Activated naive CD8-positive, alpha-beta T cell treated with anti-CD3 and anti-CD28 coated beads for 36 hours (primary cell): ENCODE measurements at regions not wholly inside any gene's neighbourhood (a gene's known extent, or its start where the extent isn't known, plus 50 kb on each side); places are given as distances from the start of the nearest gene placed in this dataset.

ENCODE experiments used
- DNase-seq: peaks from one replicate; pipeline ENCODE4 v3.0.0; 2021
- H3K27ac Mint-ChIP-seq: one replicate; pipeline ENCODE4 v1.8.0; 2022; ENCODE audit warnings: mild to moderate bottlenecking, moderate library complexity, mixed read lengths
- H3K27me3 Mint-ChIP-seq: one replicate; pipeline ENCODE4 v1.8.0; 2022; ENCODE audit warnings: mild to moderate bottlenecking, mixed read lengths
- H3K36me3 Mint-ChIP-seq: one replicate; pipeline ENCODE4 v1.8.0; 2021; ENCODE audit warnings: mild to moderate bottlenecking, mixed read lengths
- H3K4me1 Mint-ChIP-seq: one replicate; pipeline ENCODE4 v1.8.0; 2021; ENCODE audit warnings: mixed read lengths
- H3K4me3 Mint-ChIP-seq: one replicate; pipeline ENCODE4 v1.8.0; 2022; ENCODE audit warnings: mild to moderate bottlenecking, moderate library complexity, mixed read lengths
- H3K9me3 Mint-ChIP-seq: one replicate; pipeline ENCODE4 v1.8.0; 2022; ENCODE audit warnings: mixed read lengths

DNA sequence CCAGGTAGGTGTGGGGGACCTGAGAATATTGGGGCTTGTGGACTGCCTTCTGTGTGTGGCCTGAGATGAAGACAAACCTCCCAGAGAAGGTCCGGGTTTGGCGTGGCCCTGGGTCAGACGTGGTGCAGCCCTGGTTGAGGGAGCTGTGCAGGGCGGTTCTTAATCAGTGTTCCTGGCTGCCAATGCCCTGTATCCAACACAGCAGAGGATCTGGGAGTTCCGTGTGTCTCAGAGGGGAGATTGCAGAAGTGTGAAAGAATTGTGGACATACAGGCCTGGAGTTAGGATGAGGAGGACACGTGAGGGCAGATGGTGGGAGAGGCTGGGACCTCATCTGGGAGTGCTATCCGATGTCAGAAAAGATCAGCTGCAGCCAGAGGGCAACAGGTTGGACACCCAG is 102.0 kb upstream of the NECTIN1 start:
- Mint-ChIP-seq H3K27me3 (peaks cover 57% of the 10 kb centered on the region), H3K4me1 (peaks cover 5% of the 10 kb centered on the region), H3K36me3 (no peaks in the 10 kb centered on the region), H3K9me3 (no peaks in the 10 kb centered on the region), H3K27ac (no peak overlapping the region), H3K4me3 (no peak overlapping the region)
- DNase-seq, result no peak

DNA sequence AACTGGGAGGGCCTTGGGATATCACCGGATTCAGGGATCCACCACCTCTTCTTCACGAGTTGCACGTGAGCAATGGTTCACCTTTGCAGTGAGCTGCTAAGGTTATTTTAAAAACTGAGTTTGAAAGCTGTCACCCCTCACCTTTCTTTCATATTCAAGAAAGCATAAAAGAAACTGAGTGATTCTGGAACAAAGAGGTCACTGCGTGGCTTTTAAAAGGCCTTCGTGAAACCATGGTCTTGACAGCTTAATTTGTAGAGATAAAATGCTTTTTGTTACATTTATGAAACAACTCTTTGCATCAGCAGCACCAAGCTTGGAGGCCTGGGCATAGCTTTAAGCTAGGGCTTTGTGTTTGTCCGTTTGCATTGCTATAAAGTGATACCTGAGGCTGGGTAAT is 101.4 kb upstream of the NECTIN1 start:
- Mint-ChIP-seq H3K27me3 (peaks cover 57% of the 10 kb centered on the region), H3K4me1 (no peaks in the 10 kb centered on the region), H3K36me3 (no peaks in the 10 kb centered on the region)

DNA sequence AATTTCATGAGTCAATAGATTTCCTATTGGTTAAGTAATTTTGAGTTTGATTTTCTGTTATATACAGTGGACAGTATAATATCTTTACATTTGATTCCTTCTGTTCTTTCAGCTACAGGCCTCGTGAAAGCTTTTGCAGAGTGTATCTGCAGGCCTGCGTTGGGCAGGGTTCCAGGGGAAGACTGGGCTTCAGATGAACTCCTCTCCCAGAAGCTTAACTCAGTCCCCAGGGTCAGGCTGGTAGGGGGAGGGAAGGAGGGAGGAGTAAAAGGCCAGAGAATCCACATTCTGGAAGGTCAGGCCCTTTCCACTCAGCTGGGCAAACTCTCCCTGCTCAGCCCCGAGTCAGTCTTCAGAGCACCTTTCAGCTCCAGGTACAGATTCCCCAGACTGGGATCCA is 100.4 kb upstream of the NECTIN1 start:
- no peaks in the 10 kb centered on the region for H3K36me3 Mint-ChIP-seq
- H3K4me1 Mint-ChIP-seq, result no peaks in the 10 kb centered on the region
- H3K27ac Mint-ChIP-seq, result no peak overlapping the region
- no peak for DNase-seq
- peaks cover 56% of the 10 kb centered on the region for H3K27me3 Mint-ChIP-seq
- peaks cover 4% of the 10 kb centered on the region for H3K9me3 Mint-ChIP-seq
- H3K4me3 Mint-ChIP-seq, result no peak overlapping the region

More for the DNA sequence above, 101.4 kb upstream of the NECTIN1 start:
- DNase-seq, result no peak
- H3K9me3 Mint-ChIP-seq, result peaks cover 4% of the 10 kb centered on the region
- H3K4me3 Mint-ChIP-seq, result no peak overlapping the region
- H3K27ac Mint-ChIP-seq, result no peak overlapping the region

DNA sequence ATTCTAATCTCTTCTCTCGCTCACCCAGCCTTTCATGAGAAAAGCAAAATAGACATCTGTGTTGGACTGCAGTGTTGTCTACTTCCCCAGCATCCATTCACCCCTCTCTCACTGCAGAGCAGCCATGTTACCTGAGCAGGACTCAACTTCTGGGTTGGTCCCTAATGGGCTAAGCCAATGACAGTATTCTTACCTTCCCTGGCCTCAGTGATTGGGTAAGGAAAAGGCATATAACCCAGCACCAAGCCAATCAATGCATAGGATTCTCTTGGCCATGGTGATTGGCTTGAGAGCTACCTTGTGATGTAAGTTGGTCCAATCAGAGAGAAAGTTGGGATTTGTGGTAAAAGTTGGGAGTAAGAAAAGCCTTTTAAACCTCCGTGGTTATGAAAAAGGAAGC is 99.8 kb upstream of the NECTIN1 start:
- Mint-ChIP-seq H3K36me3 (no peaks in the 10 kb centered on the region), H3K9me3 (peaks cover 4% of the 10 kb centered on the region), H3K27me3 (peaks cover 56% of the 10 kb centered on the region), H3K4me3 (no peak overlapping the region), H3K4me1 (no peaks in the 10 kb centered on the region), H3K27ac (no peak overlapping the region)
- DNase-seq, result no peak

DNA sequence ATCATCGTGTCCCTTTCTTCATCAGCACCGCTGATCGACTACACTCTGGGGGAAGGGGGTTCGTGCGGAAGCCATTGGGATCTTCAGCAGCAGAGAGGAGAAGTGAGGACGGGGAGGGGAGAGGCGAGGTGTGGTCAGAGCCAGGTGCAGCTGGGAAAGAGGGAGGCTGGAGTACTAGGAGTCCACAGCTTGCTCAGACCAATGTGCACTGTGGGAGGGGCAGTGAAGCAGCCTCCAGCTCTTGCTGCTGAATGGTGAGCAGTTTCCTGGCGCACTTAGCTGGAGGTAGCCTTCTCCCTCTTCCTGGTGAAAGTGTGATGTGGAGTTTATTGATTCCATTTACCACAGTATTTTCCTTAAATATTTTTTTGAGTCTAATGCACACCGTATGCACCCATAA is 99.0 kb upstream of the NECTIN1 start:
- Mint-ChIP-seq H3K4me1 (no peaks in the 10 kb centered on the region), H3K4me3 (no peak overlapping the region), H3K36me3 (no peaks in the 10 kb centered on the region), H3K27me3 (peaks cover 57% of the 10 kb centered on the region), H3K9me3 (peaks cover 4% of the 10 kb centered on the region), H3K27ac (no peak overlapping the region)
- no peak for DNase-seq

DNA sequence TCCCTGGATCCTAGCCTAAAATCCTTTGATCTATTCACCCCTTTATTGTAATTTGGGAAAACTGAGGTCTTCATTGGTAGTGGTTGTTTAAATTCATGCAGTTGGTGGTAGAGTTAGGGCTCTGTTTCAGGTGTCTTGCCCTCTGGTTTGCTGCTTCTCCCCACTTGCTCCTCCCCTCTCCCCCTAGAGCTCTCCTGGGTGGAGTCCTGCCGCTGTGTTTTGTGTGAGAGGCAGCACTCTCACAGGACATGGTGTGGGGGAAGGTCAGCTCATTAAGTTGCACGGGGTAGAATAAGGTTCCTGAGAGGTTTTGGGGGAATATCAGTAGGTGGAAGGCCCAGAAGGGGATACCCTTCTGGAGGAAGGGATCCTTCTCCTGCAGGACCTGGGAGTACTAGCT is 98.1 kb upstream of the NECTIN1 start:
- no peak overlapping the region for H3K27ac Mint-ChIP-seq
- peaks cover 58% of the 10 kb centered on the region for H3K27me3 Mint-ChIP-seq
- H3K36me3 Mint-ChIP-seq, result no peaks in the 10 kb centered on the region
- peaks cover 4% of the 10 kb centered on the region for H3K9me3 Mint-ChIP-seq
- H3K4me3 Mint-ChIP-seq, result no peak overlapping the region
- H3K4me1 Mint-ChIP-seq, result no peaks in the 10 kb centered on the region
- DNase-seq, result no peak

DNA sequence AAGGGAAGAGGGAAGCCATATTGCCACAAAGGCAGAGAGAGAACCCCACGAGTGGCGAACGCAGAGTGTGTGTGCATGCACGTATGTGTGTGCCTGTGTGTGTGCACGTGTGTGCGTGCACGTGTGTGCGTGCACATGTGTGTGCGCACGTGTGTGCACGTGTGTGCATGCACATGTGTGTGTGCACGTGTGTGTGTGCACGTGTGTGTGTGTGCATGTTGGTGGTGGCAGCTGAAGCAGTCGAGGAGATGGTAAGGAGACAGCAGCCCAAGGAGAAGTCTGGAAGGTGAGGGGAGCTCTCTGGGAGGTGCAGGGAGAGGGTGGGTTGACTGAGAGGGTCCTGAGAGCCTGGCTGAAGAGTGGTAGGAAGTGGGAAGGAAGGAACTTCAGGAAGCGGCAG is 94.1 kb upstream of the NECTIN1 start:
- no peaks in the 10 kb centered on the region for H3K36me3 Mint-ChIP-seq
- H3K27ac Mint-ChIP-seq, result no peak overlapping the region
- no peak for DNase-seq
- H3K4me1 Mint-ChIP-seq, result no peaks in the 10 kb centered on the region
- H3K27me3 Mint-ChIP-seq, result peaks cover 37% of the 10 kb centered on the region
- no peak overlapping the region for H3K4me3 Mint-ChIP-seq
- peaks cover 4% of the 10 kb centered on the region for H3K9me3 Mint-ChIP-seq

DNA sequence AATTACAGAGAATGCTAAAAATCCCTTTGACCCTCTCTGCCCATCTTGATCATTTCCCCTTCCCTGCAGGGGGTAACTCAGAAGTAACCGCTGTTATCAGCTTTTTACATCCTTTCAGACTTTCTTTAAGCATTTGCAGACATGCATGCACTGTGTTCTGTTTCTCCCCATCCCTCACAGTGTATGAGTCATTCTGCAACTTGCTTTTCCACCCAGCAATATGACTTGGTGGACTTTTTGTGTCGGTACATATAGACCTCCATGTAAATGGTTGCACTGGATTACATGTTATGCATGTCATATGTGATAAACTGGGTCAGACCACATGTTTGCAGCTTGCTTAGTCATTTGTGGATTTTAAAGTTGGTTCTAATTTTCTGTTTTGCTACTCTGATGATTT is 87.7 kb upstream of the NECTIN1 start:
- H3K27ac Mint-ChIP-seq, result no peak overlapping the region
- peaks cover 1% of the 10 kb centered on the region for H3K9me3 Mint-ChIP-seq
- DNase-seq, result no peak
- H3K36me3 Mint-ChIP-seq, result no peaks in the 10 kb centered on the region
- no peak overlapping the region for H3K4me3 Mint-ChIP-seq
- H3K4me1 Mint-ChIP-seq, result no peaks in the 10 kb centered on the region
- peaks cover 24% of the 10 kb centered on the region for H3K27me3 Mint-ChIP-seq

DNA sequence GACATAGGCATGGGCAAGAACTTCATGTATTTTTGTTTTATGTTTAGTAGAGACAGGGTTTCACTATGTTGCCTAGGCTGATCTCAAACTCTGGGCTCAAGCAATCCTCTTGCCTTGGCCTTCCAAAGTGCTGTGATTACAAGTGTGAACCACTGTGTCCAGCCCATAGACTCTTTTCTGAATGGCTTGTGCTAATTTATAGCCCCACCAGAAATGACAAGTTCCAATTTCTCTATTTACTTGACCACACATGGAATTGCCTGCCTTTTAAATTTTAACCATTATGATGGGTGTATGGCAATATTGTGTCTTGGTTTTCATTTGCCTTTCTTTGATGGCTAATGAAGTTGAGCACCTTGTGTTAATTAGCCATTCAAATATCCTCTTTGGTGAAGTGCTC is 85.8 kb upstream of the NECTIN1 start:
- no peaks in the 10 kb centered on the region for H3K4me1 Mint-ChIP-seq
- H3K36me3 Mint-ChIP-seq, result no peaks in the 10 kb centered on the region
- H3K27ac Mint-ChIP-seq, result no peak overlapping the region
- DNase-seq, result no peak
- H3K9me3 Mint-ChIP-seq, result peaks cover 1% of the 10 kb centered on the region
- H3K27me3 Mint-ChIP-seq, result peaks cover 21% of the 10 kb centered on the region
- H3K4me3 Mint-ChIP-seq, result no peak overlapping the region

DNA sequence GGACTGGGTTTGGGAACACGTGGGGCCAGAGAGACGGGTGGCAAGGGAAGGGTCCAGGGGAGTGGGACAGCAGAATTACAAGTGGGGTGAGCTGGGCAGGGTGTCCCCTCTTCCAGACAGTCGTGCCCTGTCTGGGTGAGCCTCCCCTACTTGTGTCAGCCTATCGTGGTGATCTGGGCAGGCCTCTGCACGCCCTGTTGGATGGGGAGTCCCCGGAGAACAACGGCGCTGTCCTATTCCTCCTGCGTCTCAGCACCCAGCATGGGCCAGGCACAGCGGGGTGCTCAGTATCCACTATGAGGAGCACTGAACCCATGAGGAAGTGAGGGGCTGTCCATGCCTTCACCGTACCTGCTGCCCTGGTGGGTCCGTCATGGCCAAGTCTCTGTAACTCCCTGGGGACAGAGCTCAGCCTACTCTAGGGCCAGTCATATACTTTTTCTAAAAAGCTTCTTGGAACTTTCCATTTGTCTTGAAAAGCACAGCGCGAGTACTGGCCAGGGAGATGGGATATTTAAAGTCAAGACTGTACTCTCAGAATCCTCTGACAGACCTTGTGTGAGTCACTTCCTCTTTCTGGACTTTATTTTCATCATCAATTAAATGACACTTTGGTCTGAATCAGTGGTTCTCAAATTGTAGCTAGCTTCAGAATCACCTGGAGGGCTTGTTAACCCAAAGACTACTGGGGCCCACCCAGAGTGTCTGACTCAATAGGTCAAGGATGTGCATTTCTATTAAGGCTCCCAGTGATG is 81.7 kb upstream of the NECTIN1 start:
- no peaks in the 10 kb centered on the region for H3K36me3 Mint-ChIP-seq
- H3K9me3 Mint-ChIP-seq, result peaks cover 1% of the 10 kb centered on the region
- H3K4me3 Mint-ChIP-seq, result no peak overlapping the region
- no peak for DNase-seq
- no peak overlapping the region for H3K27ac Mint-ChIP-seq
- H3K4me1 Mint-ChIP-seq, result no peaks in the 10 kb centered on the region
- H3K27me3 Mint-ChIP-seq, result peaks cover 8% of the 10 kb centered on the region

DNA sequence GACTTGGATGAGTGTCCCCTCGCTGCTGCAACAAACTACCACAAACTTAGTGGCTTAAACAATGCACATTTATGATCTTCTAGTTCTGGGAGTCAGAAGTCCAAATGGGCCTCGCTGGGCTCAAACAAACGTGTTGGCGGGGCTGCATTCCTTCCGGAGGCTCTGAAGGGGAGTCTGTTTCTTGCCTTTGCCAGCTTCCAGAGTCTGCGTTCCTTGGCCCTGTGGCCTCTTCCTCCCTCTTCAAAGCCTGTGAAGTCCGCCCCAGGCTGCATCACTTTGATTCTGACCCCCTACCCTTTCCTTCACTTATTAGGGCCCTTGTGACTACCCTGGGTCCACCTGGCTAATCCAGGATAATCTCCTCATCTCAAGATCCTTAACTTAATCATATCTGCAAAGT is 80.3 kb upstream of the NECTIN1 start:
- H3K27me3 Mint-ChIP-seq, result no peaks in the 10 kb centered on the region
- DNase-seq, result no peak
- no peaks in the 10 kb centered on the region for H3K36me3 Mint-ChIP-seq
- H3K4me3 Mint-ChIP-seq, result no peak overlapping the region
- H3K9me3 Mint-ChIP-seq, result peaks cover 1% of the 10 kb centered on the region
- no peak overlapping the region for H3K27ac Mint-ChIP-seq
- no peaks in the 10 kb centered on the region for H3K4me1 Mint-ChIP-seq

DNA sequence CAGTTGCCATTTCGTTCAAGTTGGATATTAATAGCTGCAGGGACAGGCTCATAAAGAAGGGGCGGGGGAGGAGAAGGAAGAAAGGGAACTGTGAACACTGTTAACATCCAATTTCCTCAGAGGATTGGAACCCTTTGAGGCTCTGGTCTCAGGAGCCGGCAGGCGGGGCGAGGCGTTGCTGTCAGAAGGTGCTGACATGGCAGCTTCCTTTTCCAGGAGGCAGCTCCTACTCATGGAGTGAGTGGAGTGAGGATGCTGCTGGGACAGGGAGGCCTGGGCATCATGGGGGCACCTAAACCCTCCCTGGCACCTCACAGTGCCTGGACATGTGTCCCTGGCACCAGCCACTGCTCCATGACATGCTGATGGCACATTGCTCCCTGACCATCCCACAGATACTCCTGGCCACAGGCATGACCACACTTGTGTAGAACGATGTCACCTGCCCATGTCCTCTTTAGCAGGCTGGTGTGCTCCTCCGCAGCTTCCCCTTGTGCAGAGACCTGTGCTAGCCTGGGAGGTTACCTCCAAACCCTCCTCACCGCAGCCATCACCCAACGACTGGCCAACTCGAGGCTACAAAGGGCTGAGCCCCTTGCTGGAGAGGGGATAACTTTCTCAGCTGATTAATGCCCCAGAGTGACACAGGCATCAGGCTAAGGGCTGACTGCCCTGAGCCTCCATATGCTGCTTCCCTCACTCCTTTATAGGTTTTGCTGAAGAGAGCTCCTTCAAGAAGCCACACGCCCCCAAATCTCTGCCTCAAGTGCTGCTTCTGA is 79.6 kb upstream of the NECTIN1 start:
- no peak overlapping the region for H3K4me3 Mint-ChIP-seq
- H3K9me3 Mint-ChIP-seq, result no peaks in the 10 kb centered on the region
- DNase-seq, result no peak
- H3K4me1 Mint-ChIP-seq, result no peaks in the 10 kb centered on the region
- H3K36me3 Mint-ChIP-seq, result no peaks in the 10 kb centered on the region
- no peak overlapping the region for H3K27ac Mint-ChIP-seq
- no peaks in the 10 kb centered on the region for H3K27me3 Mint-ChIP-seq

DNA sequence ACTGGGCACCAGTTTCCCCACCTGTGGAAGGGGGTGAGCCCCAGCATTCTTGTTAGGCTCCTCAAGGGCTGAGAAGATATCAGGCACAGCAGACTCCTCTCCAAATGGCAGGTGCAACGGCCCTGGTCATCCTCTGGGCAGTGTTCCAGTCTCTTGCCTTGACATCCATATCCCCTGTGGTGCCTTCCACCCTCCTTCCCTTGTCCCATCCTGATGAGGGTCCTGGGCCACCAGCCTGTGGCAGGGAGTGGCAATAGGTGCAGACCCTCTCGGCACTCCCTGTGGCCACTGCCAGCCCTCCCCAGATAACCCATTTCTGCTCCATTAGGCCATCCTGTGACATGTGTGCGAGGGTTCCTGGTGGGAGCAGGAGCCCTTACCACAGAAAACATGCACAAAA is 78.8 kb upstream of the NECTIN1 start:
- Mint-ChIP-seq H3K27me3 (no peaks in the 10 kb centered on the region), H3K9me3 (no peaks in the 10 kb centered on the region), H3K4me3 (no peak overlapping the region), H3K36me3 (no peaks in the 10 kb centered on the region), H3K27ac (no peak overlapping the region), H3K4me1 (no peaks in the 10 kb centered on the region)
- no peak for DNase-seq

DNA sequence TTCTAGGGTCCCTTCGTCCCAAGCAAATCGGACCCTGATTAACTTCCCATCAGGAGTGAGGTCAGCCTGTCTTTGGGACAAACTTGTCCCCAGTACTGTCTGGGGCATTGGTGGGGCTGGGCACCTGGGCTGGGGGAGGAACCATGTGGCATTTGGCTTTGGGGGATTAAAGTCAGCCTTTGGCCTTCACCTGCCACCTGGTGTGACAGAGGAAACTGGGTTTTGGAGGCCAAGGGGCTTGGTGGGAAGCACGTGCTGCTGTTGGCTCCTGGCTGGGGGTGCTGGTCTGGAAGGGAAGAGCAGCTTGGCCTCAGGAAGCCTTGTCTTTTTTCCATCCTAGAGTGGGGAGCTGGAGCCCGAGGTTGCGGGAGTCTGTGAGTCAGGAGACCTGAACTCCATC is 78.4 kb upstream of the NECTIN1 start:
- no peak for DNase-seq
- no peak overlapping the region for H3K27ac Mint-ChIP-seq
- H3K4me3 Mint-ChIP-seq, result no peak overlapping the region
- no peaks in the 10 kb centered on the region for H3K27me3 Mint-ChIP-seq
- no peaks in the 10 kb centered on the region for H3K36me3 Mint-ChIP-seq
- H3K9me3 Mint-ChIP-seq, result no peaks in the 10 kb centered on the region
- H3K4me1 Mint-ChIP-seq, result no peaks in the 10 kb centered on the region

DNA sequence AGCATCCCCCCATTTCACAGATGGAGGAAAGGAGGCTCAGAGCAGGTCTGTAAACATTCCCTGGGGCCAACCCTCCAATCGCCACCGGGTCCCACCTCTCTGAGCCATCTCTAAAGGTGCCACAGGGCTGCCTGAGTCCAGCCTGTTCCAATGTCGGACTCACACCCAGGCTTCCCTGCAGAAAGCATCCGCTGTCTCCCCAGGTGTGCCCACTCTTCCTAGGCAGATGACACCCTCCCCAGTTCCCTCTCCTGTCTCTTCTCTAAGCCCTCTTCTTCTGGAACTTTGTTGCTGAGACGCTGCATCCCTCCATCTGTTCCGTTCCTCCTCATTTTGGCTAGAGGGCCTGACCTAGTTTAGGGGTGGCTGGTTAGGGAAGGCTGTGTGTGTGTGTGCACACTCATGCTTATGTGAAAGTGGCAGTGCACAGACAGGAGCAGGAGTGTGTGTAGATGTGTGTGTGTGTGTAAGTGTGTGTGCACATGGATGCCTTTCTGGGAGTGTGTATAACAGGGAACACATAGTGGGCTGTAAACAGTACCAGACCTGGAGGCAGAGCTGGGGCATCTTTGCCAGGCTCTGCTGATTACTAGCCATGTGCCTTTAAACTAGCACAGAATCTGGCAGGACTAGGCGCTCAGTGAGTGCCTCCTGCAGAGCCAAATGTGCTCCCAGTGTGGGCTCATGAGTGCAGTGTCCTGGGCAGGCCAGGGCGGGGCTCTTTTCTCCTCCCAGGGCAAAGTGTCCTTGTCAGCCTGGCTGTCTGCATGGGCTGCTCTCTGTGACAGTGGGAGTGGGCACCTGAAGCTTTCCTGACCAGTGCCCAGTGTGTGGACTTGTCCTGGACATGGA is 77.3 kb upstream of the NECTIN1 start:
- no peak overlapping the region for H3K27ac Mint-ChIP-seq
- no peaks in the 10 kb centered on the region for H3K9me3 Mint-ChIP-seq
- no peak overlapping the region for H3K4me3 Mint-ChIP-seq
- no peaks in the 10 kb centered on the region for H3K4me1 Mint-ChIP-seq
- H3K36me3 Mint-ChIP-seq, result no peaks in the 10 kb centered on the region
- no peak for DNase-seq
- no peaks in the 10 kb centered on the region for H3K27me3 Mint-ChIP-seq
